ENCODE measurements at regions not wholly inside any gene's neighbourhood (a gene's known extent, or its start where the extent isn't known, plus 50 kb on each side); places are given as distances from the start of the nearest gene placed in this dataset.

DNA sequence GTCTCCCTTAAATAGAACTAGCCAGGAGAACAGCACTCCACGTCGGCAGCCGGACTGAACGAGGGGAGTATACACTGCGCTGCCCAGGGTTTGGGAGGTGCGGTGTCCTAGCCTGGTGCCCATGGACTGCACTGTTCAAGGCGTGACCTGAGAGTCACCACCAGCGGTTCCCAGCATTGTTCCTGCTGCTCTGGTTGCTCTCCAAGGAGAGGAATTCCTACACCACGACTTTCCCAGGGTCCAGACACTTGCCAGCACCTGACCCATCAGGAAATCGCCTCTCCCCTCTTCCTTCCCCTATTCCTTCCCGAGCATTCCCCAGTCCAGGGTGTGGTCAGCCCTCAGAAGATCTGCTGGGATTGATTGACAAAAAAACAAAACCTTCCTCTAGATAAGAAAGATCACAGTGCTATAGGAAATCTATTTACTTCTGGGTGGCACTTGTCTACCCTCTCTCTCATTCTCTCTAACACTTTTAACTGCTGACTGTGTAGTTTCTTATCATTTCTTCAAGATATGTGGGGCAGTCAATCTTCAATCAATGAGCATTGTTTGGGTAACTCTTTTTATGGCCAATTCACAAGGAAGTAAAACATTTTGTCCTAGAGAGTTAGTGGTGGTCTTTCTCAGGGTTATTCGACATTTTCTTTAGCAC, 297.8 kb upstream of the ACTBL2 start:
- TF ChIP-seq, protein P1, sequence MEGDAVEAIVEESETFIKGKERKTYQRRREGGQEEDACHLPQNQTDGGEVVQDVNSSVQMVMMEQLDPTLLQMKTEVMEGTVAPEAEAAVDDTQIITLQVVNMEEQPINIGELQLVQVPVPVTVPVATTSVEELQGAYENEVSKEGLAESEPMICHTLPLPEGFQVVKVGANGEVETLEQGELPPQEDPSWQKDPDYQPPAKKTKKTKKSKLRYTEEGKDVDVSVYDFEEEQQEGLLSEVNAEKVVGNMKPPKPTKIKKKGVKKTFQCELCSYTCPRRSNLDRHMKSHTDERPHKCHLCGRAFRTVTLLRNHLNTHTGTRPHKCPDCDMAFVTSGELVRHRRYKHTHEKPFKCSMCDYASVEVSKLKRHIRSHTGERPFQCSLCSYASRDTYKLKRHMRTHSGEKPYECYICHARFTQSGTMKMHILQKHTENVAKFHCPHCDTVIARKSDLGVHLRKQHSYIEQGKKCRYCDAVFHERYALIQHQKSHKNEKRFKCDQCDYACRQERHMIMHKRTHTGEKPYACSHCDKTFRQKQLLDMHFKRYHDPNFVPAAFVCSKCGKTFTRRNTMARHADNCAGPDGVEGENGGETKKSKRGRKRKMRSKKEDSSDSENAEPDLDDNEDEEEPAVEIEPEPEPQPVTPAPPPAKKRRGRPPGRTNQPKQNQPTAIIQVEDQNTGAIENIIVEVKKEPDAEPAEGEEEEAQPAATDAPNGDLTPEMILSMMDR (IDR thresholded peaks at IDR 0.05; ENCODE audit: insufficient read depth, low read length), result no peak
- TF ChIP-seq SPI1 (IDR thresholded peaks at IDR 0.05; ENCODE audit: borderline replicate concordance, low read depth) (no peak), POLR2AphosphoS5 (IDR thresholded peaks at IDR 0.05; ENCODE audit: low read depth) (no peak), GABPA (IDR thresholded peaks at IDR 0.05; ENCODE audit: low read depth) (no peak)
- TF ChIP-seq, protein P2, sequence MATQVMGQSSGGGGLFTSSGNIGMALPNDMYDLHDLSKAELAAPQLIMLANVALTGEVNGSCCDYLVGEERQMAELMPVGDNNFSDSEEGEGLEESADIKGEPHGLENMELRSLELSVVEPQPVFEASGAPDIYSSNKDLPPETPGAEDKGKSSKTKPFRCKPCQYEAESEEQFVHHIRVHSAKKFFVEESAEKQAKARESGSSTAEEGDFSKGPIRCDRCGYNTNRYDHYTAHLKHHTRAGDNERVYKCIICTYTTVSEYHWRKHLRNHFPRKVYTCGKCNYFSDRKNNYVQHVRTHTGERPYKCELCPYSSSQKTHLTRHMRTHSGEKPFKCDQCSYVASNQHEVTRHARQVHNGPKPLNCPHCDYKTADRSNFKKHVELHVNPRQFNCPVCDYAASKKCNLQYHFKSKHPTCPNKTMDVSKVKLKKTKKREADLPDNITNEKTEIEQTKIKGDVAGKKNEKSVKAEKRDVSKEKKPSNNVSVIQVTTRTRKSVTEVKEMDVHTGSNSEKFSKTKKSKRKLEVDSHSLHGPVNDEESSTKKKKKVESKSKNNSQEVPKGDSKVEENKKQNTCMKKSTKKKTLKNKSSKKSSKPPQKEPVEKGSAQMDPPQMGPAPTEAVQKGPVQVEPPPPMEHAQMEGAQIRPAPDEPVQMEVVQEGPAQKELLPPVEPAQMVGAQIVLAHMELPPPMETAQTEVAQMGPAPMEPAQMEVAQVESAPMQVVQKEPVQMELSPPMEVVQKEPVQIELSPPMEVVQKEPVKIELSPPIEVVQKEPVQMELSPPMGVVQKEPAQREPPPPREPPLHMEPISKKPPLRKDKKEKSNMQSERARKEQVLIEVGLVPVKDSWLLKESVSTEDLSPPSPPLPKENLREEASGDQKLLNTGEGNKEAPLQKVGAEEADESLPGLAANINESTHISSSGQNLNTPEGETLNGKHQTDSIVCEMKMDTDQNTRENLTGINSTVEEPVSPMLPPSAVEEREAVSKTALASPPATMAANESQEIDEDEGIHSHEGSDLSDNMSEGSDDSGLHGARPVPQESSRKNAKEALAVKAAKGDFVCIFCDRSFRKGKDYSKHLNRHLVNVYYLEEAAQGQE (IDR thresholded peaks at IDR 0.05; ENCODE audit: insufficient replicate concordance, low read depth), result no peak
